LNCaP clone FGC (cell line): ENCODE measurements at regions not wholly inside any gene's neighbourhood (a gene's known extent, or its start where the extent isn't known, plus 50 kb on each side); places are given as distances from the start of the nearest gene placed in this dataset.

Experiments
- DNase-seq: peaks from one replicate; pipeline ENCODE4 v3.0.0-alpha.2; 2011; ENCODE audit warnings: low read depth
- H3K4me3 ChIP-seq: 2 replicates; pipeline ENCODE4 v1.5.1; 2011; ENCODE audit warnings: mild to moderate bottlenecking, low read depth, low read length, control low read depth
- TF ChIP-seq, protein P1 (sequence below): IDR thresholded peaks from 2 replicates; pipeline ENCODE4 v1.5.1; 2012; ENCODE audit warnings: mild to moderate bottlenecking; ENCODE audit not compliant: control insufficient read depth, insufficient read depth; ENCODE audit errors: extremely low read depth

DNA sequence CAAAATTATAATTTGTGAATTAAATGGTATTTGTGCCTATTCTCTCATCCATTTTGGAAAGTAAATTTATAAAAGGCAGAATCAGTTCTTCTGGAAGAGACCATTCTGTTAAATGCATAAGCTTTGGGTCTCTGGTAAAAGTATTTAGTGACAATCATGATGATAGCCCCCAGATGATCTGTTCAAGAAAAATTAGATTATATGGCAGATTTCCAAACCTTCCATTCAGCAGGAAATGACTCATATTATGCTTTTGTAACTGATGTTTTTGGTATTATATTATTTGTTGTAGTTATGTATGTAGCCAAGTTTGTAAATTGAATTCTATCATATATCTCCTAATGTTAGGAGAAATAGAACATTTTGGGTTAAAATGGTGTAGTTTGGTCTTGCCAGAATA is 340.8 kb upstream of the DPH6 start:
- TF ChIP-seq, protein P1, sequence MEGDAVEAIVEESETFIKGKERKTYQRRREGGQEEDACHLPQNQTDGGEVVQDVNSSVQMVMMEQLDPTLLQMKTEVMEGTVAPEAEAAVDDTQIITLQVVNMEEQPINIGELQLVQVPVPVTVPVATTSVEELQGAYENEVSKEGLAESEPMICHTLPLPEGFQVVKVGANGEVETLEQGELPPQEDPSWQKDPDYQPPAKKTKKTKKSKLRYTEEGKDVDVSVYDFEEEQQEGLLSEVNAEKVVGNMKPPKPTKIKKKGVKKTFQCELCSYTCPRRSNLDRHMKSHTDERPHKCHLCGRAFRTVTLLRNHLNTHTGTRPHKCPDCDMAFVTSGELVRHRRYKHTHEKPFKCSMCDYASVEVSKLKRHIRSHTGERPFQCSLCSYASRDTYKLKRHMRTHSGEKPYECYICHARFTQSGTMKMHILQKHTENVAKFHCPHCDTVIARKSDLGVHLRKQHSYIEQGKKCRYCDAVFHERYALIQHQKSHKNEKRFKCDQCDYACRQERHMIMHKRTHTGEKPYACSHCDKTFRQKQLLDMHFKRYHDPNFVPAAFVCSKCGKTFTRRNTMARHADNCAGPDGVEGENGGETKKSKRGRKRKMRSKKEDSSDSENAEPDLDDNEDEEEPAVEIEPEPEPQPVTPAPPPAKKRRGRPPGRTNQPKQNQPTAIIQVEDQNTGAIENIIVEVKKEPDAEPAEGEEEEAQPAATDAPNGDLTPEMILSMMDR = no peak
- DNase-seq = no peak
- H3K4me3 ChIP-seq = no peak overlapping the region

DNA sequence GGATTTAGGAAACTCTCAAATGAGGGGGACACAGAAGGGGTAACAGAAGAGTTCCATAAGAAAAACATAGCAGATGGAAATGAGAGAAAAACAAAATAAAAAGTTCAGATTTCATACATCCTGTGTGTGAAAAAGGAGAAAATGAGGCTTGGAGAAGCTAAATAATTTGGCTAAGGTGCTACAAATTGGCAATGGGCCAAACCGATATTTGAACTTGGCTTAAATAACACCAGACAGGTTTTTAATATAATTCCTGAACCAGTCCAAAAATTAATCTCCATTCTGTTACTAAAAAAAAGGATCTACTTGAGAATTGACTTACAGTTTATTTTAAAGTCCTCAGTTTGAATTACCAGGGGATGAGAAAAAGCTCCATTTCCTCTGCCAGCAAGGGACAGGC is 342.9 kb upstream of the DPH6 start:
- no peak overlapping the region for H3K4me3 ChIP-seq
- TF ChIP-seq, protein P1 = no peak
- DNase-seq = no peak

DNA sequence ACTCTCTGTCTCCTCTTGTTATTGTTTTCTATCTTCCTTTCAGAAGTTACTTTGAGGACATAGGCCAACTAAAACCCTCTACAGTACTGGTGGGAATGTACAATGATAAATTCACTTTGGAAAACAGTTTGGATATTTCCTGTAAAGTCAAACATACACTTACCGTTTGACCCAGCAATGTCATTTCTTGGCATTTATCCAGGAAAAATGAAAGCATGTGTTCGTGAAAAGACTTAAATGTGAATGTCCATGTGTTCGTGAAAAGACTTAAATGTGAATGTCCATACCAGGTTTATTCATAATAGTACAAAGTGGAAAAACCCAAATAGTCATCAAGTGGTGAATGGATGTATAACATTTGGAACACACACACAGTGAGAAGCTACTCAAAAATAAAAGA is 361.5 kb upstream of the DPH6 start:
- H3K4me3 ChIP-seq = no peak overlapping the region
- TF ChIP-seq, protein P1 = no peak
- DNase-seq = no peak

DNA sequence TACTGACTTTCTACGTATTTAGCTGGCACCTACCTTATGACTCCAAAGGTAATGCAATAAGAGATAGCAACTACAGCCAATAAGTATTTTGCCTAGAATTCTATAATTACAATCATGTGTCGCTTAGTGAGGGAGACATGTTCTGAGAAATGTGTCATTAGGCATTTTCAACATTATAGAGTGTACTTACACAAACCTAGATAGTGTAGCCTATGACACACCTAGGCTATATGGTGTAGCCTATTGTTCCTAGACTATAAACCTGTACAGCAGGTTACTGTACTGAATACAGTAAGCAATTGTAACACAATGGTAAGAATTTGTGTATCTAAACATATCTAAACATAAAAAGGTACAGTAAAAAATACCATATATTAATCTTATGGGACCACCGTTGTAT is 363.4 kb upstream of the DPH6 start:
- TF ChIP-seq, protein P1 = no peak
- H3K4me3 ChIP-seq = no peak overlapping the region
- no peak for DNase-seq

DNA sequence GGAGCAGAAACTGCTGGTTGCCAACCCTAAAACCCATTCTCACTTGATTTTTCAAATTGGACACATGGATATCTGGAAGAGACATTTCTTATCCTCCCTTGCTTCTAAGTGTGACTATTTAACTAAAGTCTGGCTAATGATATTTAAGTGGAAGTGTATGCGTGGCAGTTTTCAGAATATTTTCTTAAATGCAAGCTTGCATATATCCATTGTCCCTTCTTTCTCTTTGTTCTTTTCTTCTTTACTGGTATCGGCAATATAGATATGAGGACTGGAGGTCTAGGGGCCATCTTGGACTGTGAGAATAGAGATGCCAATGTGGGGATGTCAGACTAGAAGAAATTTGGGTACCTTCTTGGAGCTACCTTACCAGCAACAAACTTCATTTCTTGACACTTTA is 364.3 kb upstream of the DPH6 start:
- no peak overlapping the region for H3K4me3 ChIP-seq

DNA sequence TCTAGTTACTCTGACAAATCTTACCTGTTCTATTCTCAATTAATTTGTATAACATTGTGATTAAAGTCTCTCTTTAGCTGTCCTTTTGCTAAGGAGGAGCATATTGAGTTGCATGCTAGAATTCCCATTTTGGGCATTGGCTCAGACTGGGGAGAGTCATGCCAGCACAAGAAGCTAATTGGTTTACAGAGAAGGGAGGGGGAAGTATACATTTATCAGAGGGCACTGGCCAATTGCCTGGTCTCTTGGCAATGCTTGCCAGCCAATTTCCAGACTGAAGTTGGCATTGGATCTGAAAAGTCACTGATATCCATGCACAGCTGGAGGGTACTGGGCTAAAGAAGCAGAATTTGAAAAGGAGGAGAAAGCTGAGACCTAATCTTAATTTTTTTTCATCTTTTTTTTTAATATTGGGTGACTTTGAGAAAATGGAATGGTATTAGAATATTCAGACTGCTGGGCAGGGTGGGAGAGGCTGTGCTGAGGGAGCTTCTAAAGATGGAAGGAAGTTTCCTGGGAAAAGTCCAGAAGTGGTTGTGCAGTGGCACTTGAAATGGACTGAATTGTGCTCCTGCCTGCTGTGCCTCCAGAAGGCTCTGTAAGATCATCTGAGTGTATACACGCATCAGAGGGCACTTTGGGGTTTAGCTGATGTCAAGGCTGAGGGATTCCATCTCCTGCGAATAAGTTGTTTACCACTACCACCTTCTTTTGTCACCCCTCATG is 365.2 kb upstream of the DPH6 start:
- H3K4me3 ChIP-seq = no peak overlapping the region
- no peak for DNase-seq
- TF ChIP-seq, protein P1 = no peak

More for the DNA sequence above, 364.3 kb upstream of the DPH6 start:
- TF ChIP-seq, protein P1 = no peak
- DNase-seq = no peak

DNA sequence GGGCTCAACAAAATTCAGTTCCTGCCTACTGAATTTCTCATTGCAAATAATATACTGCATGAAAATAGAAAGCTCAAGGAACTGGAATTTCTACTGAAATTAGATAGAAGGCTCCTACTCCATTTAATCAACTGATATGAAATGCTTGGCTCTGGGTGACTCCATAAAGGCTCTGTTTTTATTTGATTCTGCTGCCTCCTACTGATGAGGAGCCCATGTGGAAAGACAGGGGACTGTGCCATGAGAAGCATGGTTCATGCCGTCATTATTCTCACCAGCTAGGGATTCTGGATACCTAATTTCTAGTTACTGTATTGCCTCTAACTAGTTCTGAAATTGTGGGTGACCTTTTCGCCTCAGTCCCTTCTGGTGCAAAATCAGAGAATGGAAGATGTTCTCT is 366.2 kb upstream of the DPH6 start:
- TF ChIP-seq, protein P1 = peak; percentile 66
- no peak for DNase-seq

More for the DNA sequence above, 366.2 kb upstream of the DPH6 start:
- H3K4me3 ChIP-seq = no peak overlapping the region
